ENCODE measurements at regions not wholly inside any gene's neighbourhood (a gene's known extent, or its start where the extent isn't known, plus 50 kb on each side); places are given as distances from the start of the nearest gene placed in this dataset.

- 50% methylated on average over 1 of the region's 2 CpGs for WGBS (ENCODE audit: insufficient coverage)
These were observed 598.4 kb upstream of the FAM241A start for GRCh38 chr4:111546881-111547280.

GRCh38 chr4:111556141-111556781 is 589.0 kb upstream of the FAM241A start:
- H3K27ac ChIP-seq (ENCODE audit: low read depth in 1 of 2, low read length in 2 of 2) = no peak overlapping the region
- H3K4me2 ChIP-seq (replicated peaks; ENCODE audit: extremely low read depth, low read length, poor library complexity, severe bottlenecking) = no peak overlapping the region
- Mint-ChIP-seq H3K4me3 (no peak overlapping the region), H3K4me1 (no peaks in the 10 kb centered on the region), H3K9me3 (peaks cover 0 to 5% (median 2%) of the 10 kb centered on the region in 7 donors), H3K36me3 (no peaks in the 10 kb centered on the region), H3K27me3 (ENCODE audit: low read depth in 3 of 3) (peaks cover 0 to 1% (median 0%) of the 10 kb centered on the region in 3 donors), H3K27ac (no peak overlapping the region)
- no peak overlapping the region for H3K4me3 ChIP-seq (replicated peaks in 1 of 3; ENCODE audit: low read depth in 2 of 3, low read length in 3 of 3)
- H3K9ac ChIP-seq (ENCODE audit: insufficient read depth, low read length, poor library complexity, severe bottlenecking) = no peak overlapping the region
- TF ChIP-seq CTCF (IDR thresholded peaks at IDR 0.05) = no peak
- no CpG with 5 or more reads among the region's 5 CpGs for WGBS (ENCODE audit: insufficient coverage)
- DNase-seq = no peak
- no peaks in the 10 kb centered on the region for H3K79me2 ChIP-seq (ENCODE audit: insufficient read depth, low read length)
- intact Hi-C loops (cut with micrococcal nuclease) = no loop called here
- H3K36me3 ChIP-seq (replicated peaks in 1 of 2; ENCODE audit: control insufficient read depth in 1 of 2, insufficient read depth in 2 of 2, low read length in 2 of 2) = no peaks in the 10 kb centered on the region
- H3K4me1 ChIP-seq (ENCODE audit: control insufficient read depth in 1 of 2, insufficient read depth in 2 of 2, low read length in 2 of 2) = no peaks in the 10 kb centered on the region
- no peak overlapping the region for H2AFZ ChIP-seq (ENCODE audit: insufficient read depth, low read depth, low read length, poor library complexity, severe bottlenecking)
- H4K20me1 ChIP-seq (ENCODE audit: insufficient read depth, low read length) = no peaks in the 10 kb centered on the region
- H3K27me3 ChIP-seq (ENCODE audit: control insufficient read depth in 2 of 2, insufficient read depth in 2 of 2, low read length in 2 of 2) = no peaks in the 10 kb centered on the region
- H3K9me3 ChIP-seq (replicated peaks in 1 of 2; ENCODE audit: control insufficient read depth in 1 of 2, insufficient read depth in 1 of 2, low read length in 2 of 2) = no peaks in the 10 kb centered on the region

More at GRCh38 chr4:111546881-111547280, 598.4 kb upstream of the FAM241A start:
- no peak overlapping the region for H3K4me3 Mint-ChIP-seq
- H3K36me3 ChIP-seq (replicated peaks in 1 of 2; ENCODE audit: control insufficient read depth in 1 of 2, insufficient read depth in 2 of 2, low read length in 2 of 2) = no peaks in the 10 kb centered on the region
- H3K9me3 ChIP-seq (replicated peaks in 1 of 2; ENCODE audit: control insufficient read depth in 1 of 2, insufficient read depth in 1 of 2, low read length in 2 of 2) = no peaks in the 10 kb centered on the region
- H3K36me3 Mint-ChIP-seq = no peaks in the 10 kb centered on the region
- no peaks in the 10 kb centered on the region for H3K9me3 Mint-ChIP-seq
- H3K27ac Mint-ChIP-seq = no peak overlapping the region
- H3K4me3 ChIP-seq (replicated peaks in 1 of 3; ENCODE audit: low read depth in 2 of 3, low read length in 3 of 3) = no peak overlapping the region
- no peak for DNase-seq
- H3K27me3 Mint-ChIP-seq (ENCODE audit: low read depth in 3 of 3) = no peaks in the 10 kb centered on the region
- no peak overlapping the region for H3K27ac ChIP-seq (ENCODE audit: low read depth in 1 of 2, low read length in 2 of 2)
- H2AFZ ChIP-seq (ENCODE audit: insufficient read depth, low read depth, low read length, poor library complexity, severe bottlenecking) = no peak overlapping the region
- H3K9ac ChIP-seq (ENCODE audit: insufficient read depth, low read length, poor library complexity, severe bottlenecking) = no peak overlapping the region
- no peak for TF ChIP-seq CTCF (IDR thresholded peaks at IDR 0.05)
- no peaks in the 10 kb centered on the region for H3K79me2 ChIP-seq (ENCODE audit: insufficient read depth, low read length)
- intact Hi-C loops (cut with micrococcal nuclease) = no loop called here
- no peaks in the 10 kb centered on the region for H3K27me3 ChIP-seq (ENCODE audit: control insufficient read depth in 2 of 2, insufficient read depth in 2 of 2, low read length in 2 of 2)
- H3K4me2 ChIP-seq (replicated peaks; ENCODE audit: extremely low read depth, low read length, poor library complexity, severe bottlenecking) = no peak overlapping the region
- no peaks in the 10 kb centered on the region for H3K4me1 Mint-ChIP-seq
- no peaks in the 10 kb centered on the region for H4K20me1 ChIP-seq (ENCODE audit: insufficient read depth, low read length)
- no peaks in the 10 kb centered on the region for H3K4me1 ChIP-seq (ENCODE audit: control insufficient read depth in 1 of 2, insufficient read depth in 2 of 2, low read length in 2 of 2)

All from CD14-positive monocyte (primary cell).